HG02588 (cell line): ENCODE measurements at regions not wholly inside any gene's neighbourhood (a gene's known extent, or its start where the extent isn't known, plus 50 kb on each side); places are given as distances from the start of the nearest gene placed in this dataset.
"Not testable (repeated sequence)": the region's sequence is repeated elsewhere in the genome, so short reads cannot be mapped to it uniquely, and the experiment has no call there.

ENCODE experiments used
- ATAC-seq: cut with Tn5 transposase; IDR thresholded peaks from one replicate; pipeline ENCODE4 v1.9.1; 2021; ENCODE audit warnings: mild to moderate bottlenecking, moderate library complexity; ENCODE audit not compliant: unreplicated experiment

GRCh38 chr2:186164325-186164724 lies 321.7 kb upstream of the ZC3H15 start:
- no peak for ATAC-seq

DNA sequence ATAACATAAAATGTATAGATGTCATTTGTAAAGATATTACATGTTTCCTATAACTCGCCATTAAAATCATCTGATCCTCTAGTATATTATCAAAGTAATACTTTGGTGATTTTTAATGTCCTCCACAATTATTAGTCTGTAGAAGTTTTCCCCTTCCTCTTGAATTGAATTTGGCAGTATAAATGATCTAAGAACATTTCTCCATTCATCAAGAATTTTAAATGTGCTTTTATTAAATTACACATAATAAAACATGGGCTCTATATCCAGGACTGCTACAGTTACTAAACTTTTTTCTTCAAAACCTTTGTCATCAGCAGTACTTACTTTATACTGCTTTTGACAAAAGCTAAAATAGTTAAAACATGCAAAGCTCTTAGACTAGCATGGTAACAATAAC lies 315.4 kb upstream of the ZC3H15 start:
- no peak for ATAC-seq

- no peak for ATAC-seq
Measured at GRCh38 chr2:186181625-186182024, 304.4 kb upstream of the ZC3H15 start.

DNA sequence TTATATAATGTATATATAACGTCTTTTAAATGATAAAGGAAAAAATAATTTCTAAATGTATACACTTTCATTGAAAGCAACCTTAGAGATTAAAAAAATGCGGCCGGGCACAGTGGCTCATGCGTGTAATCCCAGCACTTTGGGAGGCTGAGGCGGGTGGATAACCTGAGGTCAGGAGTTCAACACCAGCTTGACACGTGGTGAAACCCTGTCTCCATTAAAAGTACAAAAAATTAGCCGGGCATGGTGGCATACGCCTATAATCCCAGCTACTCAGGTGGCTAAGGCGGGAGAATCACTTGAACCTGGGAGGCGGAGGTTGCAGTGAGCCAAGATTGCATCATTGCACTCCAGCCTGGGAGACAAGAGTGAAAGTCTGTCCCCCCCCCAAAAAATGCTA lies 303.7 kb upstream of the ZC3H15 start:
- not testable (repeated sequence) for ATAC-seq

GRCh38 chr2:186183406-186183805 lies 302.7 kb upstream of the ZC3H15 start:
- ATAC-seq = no peak

DNA sequence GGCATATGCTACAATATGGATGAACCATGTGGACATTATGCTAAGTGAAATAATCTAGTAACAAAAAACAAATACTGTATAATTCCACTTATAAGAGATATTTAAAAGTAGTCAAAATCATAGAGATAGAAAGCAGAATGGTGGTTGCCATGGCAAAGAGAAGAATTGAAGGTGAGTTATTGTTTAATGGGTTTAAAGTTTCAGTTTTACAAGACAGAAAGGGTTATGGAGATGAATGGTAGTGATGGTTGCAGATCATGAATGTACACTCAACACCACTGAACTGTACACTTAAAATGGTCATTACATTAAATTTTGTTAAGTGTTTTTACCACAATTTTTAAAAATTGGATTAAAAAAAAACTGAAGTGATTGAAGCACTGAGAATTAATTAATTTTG lies 298.2 kb upstream of the ZC3H15 start:
- ATAC-seq = no peak

GRCh38 chr2:186189816-186190215 lies 296.2 kb upstream of the ZC3H15 start:
- no peak for ATAC-seq

GRCh38 chr2:186195696-186196095 lies 290.4 kb upstream of the ZC3H15 start:
- no peak for ATAC-seq

DNA sequence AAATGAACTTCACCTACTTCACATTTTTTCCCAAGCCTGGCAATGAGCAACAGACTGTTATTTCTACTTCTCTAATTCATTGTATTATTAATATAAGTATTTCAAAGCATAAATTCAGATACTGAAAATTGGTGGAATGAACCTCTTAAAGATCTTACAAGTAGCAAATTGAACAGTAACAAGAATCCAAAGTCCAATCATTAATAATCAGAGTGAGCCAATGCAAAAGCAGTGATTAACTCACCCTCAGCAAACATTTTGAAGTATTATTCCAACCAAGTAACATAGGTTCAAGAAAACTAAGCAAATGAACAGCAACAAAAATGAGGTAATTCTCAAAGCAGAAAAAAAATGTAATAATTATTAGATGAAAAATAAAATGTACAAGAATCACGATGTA lies 288.1 kb upstream of the ZC3H15 start:
- ATAC-seq = no peak

- ATAC-seq = no peak
Measured at GRCh38 chr2:186199029-186199428, 287.0 kb upstream of the ZC3H15 start.

- ATAC-seq = no peak
Measured at GRCh38 chr2:186201371-186201770, 284.7 kb upstream of the ZC3H15 start.

- no peak for ATAC-seq
Measured at GRCh38 chr2:186205254-186205911, 280.7 kb upstream of the ZC3H15 start.

DNA sequence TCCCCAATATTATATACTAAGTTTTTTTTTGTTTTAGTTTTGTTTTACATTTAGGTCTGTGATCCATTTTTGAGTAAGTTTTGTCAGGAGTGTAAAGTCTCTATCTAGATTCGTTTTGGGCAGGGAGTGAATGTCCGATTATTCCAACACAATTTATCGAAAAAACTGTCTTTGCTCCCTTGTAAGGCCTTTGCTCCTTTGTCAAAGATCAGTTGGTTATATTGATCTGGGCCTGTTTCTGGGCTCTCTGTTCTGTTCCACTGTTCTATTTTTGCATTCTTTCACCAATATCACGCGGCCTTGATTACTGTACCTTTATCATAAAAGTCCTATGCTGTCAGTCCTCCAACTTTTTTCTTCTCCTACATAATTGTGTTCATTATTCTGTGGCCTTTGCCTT lies 276.5 kb upstream of the ZC3H15 start:
- ATAC-seq = no peak

GRCh38 chr2:186220409-186220808 lies 265.7 kb upstream of the ZC3H15 start:
- ATAC-seq = no peak

DNA sequence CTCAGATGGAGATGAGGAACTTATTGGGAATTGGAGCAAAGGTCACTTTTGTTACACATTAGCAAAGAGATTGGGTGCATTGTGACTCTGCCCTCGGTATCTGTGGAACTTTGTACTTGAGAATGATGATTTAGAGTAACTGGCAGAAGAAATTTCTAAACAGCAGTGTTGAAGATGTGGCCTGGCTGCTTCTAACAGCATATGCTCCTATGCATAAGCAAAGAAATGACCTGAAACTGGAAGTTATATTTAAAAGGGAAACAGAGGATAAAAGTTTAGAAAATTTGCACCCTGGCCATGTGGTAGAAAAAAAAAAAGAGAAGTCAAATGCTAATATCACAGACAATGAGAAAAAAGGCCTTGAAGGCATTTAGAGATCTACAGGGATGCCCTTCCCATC lies 256.8 kb upstream of the ZC3H15 start:
- no peak for ATAC-seq

- no peak for ATAC-seq
Measured at GRCh38 chr2:186241874-186242273, 244.2 kb upstream of the ZC3H15 start.

GRCh38 chr2:186254759-186255158 lies 231.3 kb upstream of the ZC3H15 start:
- no peak for ATAC-seq

- ATAC-seq = no peak
Measured at GRCh38 chr2:186255823-186256222, 230.2 kb upstream of the ZC3H15 start.

DNA sequence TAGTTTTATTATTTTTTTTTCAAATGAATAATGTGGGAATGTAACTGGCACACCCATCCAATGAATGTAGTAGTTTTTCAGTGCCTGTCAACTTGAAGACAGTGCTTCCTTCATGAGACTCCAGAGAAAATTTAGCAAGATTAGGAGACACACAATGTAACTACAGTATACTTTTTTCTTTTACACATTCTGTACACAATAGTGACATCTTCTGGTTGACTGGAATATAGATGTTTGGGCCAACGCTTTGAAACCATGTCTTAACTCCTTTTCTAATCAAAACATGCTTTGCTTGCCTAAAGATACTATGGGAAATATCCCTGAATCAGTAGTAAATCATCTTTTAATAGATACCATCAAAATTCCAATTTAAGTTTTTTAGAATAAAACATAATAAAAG lies 229.5 kb upstream of the ZC3H15 start:
- ATAC-seq = no peak

DNA sequence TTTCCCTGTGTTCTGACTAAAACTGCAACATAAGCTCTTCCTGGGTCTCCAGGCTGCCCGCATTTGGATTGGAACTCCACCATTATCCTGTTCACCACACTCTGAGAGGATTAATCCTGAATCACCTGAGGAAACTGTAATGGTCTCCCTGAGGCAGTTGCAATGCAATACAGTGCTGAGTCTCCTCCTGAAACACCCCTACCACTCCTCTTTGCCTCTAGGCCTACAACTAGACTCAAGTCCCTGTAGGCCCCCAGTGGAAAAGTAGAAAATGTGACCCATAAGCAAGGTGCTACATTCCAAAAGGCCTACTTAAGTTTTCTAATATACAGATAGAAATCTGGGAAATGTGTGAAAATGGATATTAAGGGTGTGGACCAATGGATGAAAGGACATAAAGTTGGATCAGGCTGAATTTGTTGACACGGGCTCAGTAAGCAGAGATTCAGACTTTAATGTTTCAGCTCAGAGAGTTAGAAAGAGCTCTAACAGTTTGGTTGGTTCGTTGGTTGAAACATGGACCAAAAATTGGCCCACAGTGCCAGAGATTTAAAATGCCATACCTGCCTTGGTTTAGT lies 222.3 kb upstream of the ZC3H15 start:
- ATAC-seq = no peak

- ATAC-seq = no peak
Measured at GRCh38 chr2:186269536-186269935, 216.5 kb upstream of the ZC3H15 start.

DNA sequence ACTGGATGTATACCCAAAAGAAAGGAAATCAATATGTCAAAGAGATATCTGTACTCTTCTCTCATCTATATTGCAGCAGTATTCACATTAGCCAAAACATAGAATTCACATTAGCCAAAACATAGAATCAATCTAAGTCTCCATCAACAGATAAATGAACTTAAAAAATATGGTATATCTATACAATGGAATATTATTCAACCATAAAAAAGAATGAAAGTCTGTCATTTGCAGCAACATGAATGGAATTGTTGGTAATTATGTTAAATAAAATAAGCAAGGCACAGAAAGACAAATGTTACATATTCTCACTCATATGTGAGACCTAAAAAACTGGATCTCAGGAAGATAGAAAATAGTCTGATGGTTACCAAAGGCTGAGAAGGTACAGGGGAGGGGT lies 212.1 kb upstream of the ZC3H15 start:
- ATAC-seq = no peak

GRCh38 chr2:186274936-186275575 lies 211.0 kb upstream of the ZC3H15 start:
- ATAC-seq = no peak
